Heart left ventricle (tissue), 16 donors: ENCODE measurements at regions not wholly inside any gene's neighbourhood (a gene's known extent, or its start where the extent isn't known, plus 50 kb on each side); places are given as distances from the start of the nearest gene placed in this dataset.

Experiments
- ATAC-seq, 4 donors: fragments of 200-7000 bp; cut with Tn5 transposase; one replicate each; pipeline ENCODE4 v1.9.1; 2020 to 2022; ENCODE audit warnings: moderate library complexity in 4 of 4, mild to moderate bottlenecking in 3 of 4, moderate number of reproducible peaks in 1 of 4
- DNase-seq, 5 donors: peaks; one replicate each; pipeline ENCODE4 v3.0.0-alpha.2; 2020
- H3K27ac ChIP-seq, 12 donors: fragments of 200-600 bp; sonication (generic) in 4 of 12; one replicate each; pipeline versions ENCODE4 v1.5.0 to v1.8.0; 2016 to 2022; ENCODE audit warnings: mild to moderate bottlenecking in 2 of 12
- H3K27me3 ChIP-seq, 9 donors: fragments of 200-600 bp; sonication (generic) in 2 of 9; one replicate each; pipeline versions ENCODE4 v1.5.1 to v1.8.0; 2016 to 2022; ENCODE audit warnings: mild to moderate bottlenecking in 3 of 9
- H3K36me3 ChIP-seq, 9 donors: fragments of 200-600 bp; sonication (generic) in 2 of 9; one replicate each; pipeline versions ENCODE4 v1.5.0 to v1.8.0; 2018 to 2022; ENCODE audit warnings: mild to moderate bottlenecking in 2 of 9
- H3K4me1 ChIP-seq, 12 donors: fragments of 200-600 bp; sonication (generic) in 4 of 12; one replicate each; pipeline versions ENCODE4 v1.5.0 to v1.8.0; 2016 to 2022; ENCODE audit warnings: mild to moderate bottlenecking in 3 of 12
- H3K4me3 ChIP-seq, 12 donors: fragments of 200-600 bp; sonication (generic) in 4 of 12; one replicate each; pipeline versions ENCODE4 v1.5.0 to v1.8.0; 2017 to 2022; ENCODE audit warnings: mild to moderate bottlenecking in 9 of 12, moderate library complexity in 4 of 12
- H3K9me3 ChIP-seq, 12 donors: fragments of 200-600 bp; sonication (generic) in 4 of 12; one replicate each; pipeline versions ENCODE4 v1.5.0 to v1.8.0; 2016 to 2022; ENCODE audit warnings: mild to moderate bottlenecking in 1 of 12
- POLR2A ChIP-seq, 2 donors: fragments of 450-650 bp; IDR thresholded peaks; one replicate each; pipeline ENCODE4 v1.6.1; 2017; ENCODE audit warnings: antibody characterized with exemption in 2 of 2, mild to moderate bottlenecking in 2 of 2, moderate library complexity in 2 of 2
- WGBS, 4 donors: extraction: QIAGEN DNeasy Blood & Tissue Kit in 2 of 4; methylation state at CpG; one replicate each; pipeline versions ENCODE4 v1.1.5 to v1.1.7; 2013 to 2018; 5-methylcytosine and 5-hydroxymethylcytosine counted together
- intact Hi-C, 10 donors: fragments of 100-400 bp; cut with DNase I; formaldehyde crosslinking; loops; one replicate each; pipeline versions ENCODE4 v1.11.1 to v1.14.2; 2022
- TF ChIP-seq, protein P1 (sequence below), 12 donors: fragments of 200-600 bp; sonication (generic) in 4 of 12; IDR thresholded peaks; one replicate each; pipeline versions ENCODE4 v1.5.0 to v1.8.0; 2018 to 2022; ENCODE audit warnings: antibody characterized with exemption in 12 of 12, mild to moderate bottlenecking in 5 of 12
- donor health status: ischemic (EF 13 %, LVEDD 7.1; RV severe dilation, severe dysfunction).
- donor health status: healthy with polysubstance abuse.
- donor health status: DM: no; HTN: yes; CAD: no.
- donor health status: DM: no; HTN: no; CAD: no.
- donor health status: ischemic (EF 25% LVEDD 6.9; RV normal size, moderate dysfunction).
- donor health status: ischemic (EF 25% LVEDD 5.7; RV mildly dilated, moderate dysfunction).
- donor health status: healthy.
- donor health status: DM: yes; HTN: yes; CAD: no.
- donor health status: ischemic (EF 35%, LVEDD 5.7; RV mildly dilated, moderate dysfunction).
- donor health status: nonischemic (EF 11% LVEDD 7.7; RV severe dilation, severe dysfunction).
- donor health status: DM: yes; HTN: yes; CAD: no.
- donor health status: PGD.
- donor health status: ischemic (EF 29% LVEDD 5.4; RV normal size, mild dysfunction).
- donor health status: nonischemic (EF 23%, LVEDD 6.1; RV moderate dilation, normal function).

DNA sequence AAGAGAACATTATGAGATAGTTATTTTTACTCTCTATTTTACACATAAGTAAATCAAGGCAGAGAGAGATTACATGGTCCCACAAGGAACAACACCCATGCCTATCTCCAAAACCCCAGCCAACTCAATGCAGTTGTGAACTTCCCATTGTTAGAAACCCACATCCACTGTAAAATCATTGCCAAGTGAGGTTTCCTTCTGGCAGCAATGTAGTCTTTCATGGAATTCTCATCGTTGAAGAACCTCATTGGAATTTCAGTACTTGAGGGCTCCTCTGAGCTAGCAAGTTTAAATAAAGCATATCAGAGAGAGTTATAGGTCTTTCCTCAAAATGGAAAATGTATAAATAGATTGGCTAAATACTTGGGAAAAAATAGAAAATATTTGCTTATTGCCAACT lies 105.2 kb downstream of the RAD51AP2 start:
- no peak overlapping the region for H3K4me3 ChIP-seq
- intact Hi-C loops, result no loop called here
- peaks cover 0 to 4% (median 0%) of the 10 kb centered on the region in 12 donors for H3K9me3 ChIP-seq
- H3K27me3 ChIP-seq, result no peaks in the 10 kb centered on the region
- H3K27ac ChIP-seq, result no peak overlapping the region
- no peak for DNase-seq
- ATAC-seq, result no peak
- WGBS, 4 donors, result 40 to 57% (median 50%) methylated on average over 1 of the region's 1 CpG
- TF ChIP-seq, protein P1, sequence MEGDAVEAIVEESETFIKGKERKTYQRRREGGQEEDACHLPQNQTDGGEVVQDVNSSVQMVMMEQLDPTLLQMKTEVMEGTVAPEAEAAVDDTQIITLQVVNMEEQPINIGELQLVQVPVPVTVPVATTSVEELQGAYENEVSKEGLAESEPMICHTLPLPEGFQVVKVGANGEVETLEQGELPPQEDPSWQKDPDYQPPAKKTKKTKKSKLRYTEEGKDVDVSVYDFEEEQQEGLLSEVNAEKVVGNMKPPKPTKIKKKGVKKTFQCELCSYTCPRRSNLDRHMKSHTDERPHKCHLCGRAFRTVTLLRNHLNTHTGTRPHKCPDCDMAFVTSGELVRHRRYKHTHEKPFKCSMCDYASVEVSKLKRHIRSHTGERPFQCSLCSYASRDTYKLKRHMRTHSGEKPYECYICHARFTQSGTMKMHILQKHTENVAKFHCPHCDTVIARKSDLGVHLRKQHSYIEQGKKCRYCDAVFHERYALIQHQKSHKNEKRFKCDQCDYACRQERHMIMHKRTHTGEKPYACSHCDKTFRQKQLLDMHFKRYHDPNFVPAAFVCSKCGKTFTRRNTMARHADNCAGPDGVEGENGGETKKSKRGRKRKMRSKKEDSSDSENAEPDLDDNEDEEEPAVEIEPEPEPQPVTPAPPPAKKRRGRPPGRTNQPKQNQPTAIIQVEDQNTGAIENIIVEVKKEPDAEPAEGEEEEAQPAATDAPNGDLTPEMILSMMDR (IDR thresholded peaks at IDR 0.05), result no peak
- TF ChIP-seq POLR2A (IDR thresholded peaks at IDR 0.05), result no peak
- H3K36me3 ChIP-seq, result no peaks in the 10 kb centered on the region
- no peaks in the 10 kb centered on the region for H3K4me1 ChIP-seq

DNA sequence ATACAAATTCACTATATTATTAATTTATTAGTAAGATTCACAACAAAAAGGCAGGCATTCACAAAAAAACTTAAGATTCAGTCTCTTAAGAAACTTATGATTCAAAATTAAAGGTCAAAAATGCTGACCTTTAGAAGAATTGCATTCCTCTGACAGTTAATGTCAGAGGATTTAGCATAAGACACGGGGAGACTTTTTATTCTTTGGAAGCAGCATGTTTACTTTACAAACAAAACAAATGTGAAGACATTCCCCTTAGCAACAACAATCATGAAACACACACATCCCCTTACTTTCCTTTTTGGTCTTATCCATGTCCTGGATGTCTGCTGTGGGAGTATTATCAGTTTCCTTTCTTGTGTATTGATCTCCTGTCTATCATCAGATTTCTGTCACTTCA lies 117.1 kb downstream of the RAD51AP2 start:
- intact Hi-C loops, result no loop called here
- DNase-seq, result no peak

DNA sequence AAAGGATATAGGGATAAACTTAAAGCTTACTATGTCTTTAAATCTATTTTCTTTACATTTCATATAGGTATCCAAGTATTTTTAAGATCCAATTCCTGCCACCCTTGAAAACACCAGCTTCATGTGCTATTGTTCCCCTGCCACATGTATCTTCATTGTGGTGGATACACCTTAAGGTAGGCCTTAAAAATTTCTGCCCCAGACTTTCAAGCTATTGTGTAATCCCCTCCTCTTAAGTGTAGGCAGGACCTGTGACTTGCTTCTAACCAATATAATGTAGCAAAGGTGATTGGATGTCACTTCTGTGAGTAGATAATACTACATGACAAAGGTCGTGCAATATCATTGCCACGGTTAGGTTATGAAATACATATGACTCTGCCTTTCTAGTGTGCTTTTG lies 119.5 kb downstream of the RAD51AP2 start:
- WGBS, 4 donors, result 86 to 96% (median 87%) methylated on average over 2 of the region's 2 CpGs

More for the DNA sequence above, 117.1 kb downstream of the RAD51AP2 start:
- WGBS, 4 donors, result 36 to 57% (median 48%) methylated on average over 1 of the region's 1 CpG
- no peaks in the 10 kb centered on the region for H3K4me1 ChIP-seq
- no peaks in the 10 kb centered on the region for H3K36me3 ChIP-seq
- peaks cover 0 to 56% (median 14%) of the 10 kb centered on the region in 12 donors for H3K9me3 ChIP-seq
- H3K27ac ChIP-seq, result no peak overlapping the region
- ATAC-seq, result no peak
- no peak overlapping the region for H3K4me3 ChIP-seq
- no peak for TF ChIP-seq POLR2A (IDR thresholded peaks at IDR 0.05)
- TF ChIP-seq, protein P1 (IDR thresholded peaks at IDR 0.05), result no peak
- no peaks in the 10 kb centered on the region for H3K27me3 ChIP-seq

DNA sequence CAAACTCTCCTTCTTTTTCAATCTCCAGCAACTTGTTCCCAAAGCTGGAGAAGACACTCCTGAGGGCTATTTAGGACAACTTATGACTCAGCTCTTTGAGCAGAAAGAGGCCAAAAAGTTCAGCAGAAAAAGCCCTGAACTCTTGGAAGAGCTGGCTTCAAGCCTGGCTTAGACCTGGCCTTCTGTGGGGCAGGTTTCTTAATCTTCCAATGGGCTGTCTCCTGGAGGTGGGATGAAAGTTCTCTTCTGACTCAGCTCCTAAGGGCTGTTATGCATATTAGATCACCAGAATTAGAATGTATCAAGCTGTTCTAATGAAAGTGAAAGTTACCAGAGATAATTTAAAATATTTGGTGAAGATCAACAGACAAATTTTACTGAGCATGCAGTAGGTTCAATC lies 129.4 kb downstream of the RAD51AP2 start:
- Histone ChIP-seq H3K36me3 (no peaks in the 10 kb centered on the region), H3K9me3 (peaks cover 0 to 6% (median 0%) of the 10 kb centered on the region in 12 donors), H3K27ac (no peak overlapping the region), H3K27me3 (no peaks in the 10 kb centered on the region), H3K4me1 (no peaks in the 10 kb centered on the region), H3K4me3 (no peak overlapping the region)
- ATAC-seq, result no peak
- TF ChIP-seq POLR2A (IDR thresholded peaks at IDR 0.05), result no peak
- TF ChIP-seq, protein P1 (IDR thresholded peaks at IDR 0.05), result no peak
- DNase-seq, result no peak
- intact Hi-C loops, result no loop called here

More for the DNA sequence above, 119.5 kb downstream of the RAD51AP2 start:
- Histone ChIP-seq H3K4me1 (no peaks in the 10 kb centered on the region), H3K27ac (no peak overlapping the region), H3K36me3 (no peaks in the 10 kb centered on the region), H3K9me3 (peaks cover 0 to 33% (median 14%) of the 10 kb centered on the region in 12 donors), H3K4me3 (no peak overlapping the region), H3K27me3 (no peaks in the 10 kb centered on the region)
- intact Hi-C loops, result no loop called here
- DNase-seq (no peak), ATAC-seq (no peak)
- TF ChIP-seq, protein P1 (IDR thresholded peaks at IDR 0.05), result no peak
- no peak for TF ChIP-seq POLR2A (IDR thresholded peaks at IDR 0.05)
